HepG2 (cell line): ENCODE measurements at regions not wholly inside any gene's neighbourhood (a gene's known extent, or its start where the extent isn't known, plus 50 kb on each side); places are given as distances from the start of the nearest gene placed in this dataset.

Experiments
- AFF4 ChIP-seq: sonication (generic); formaldehyde crosslinking; IDR thresholded peaks from 2 replicates; pipeline ENCODE4 v1.4.0; 2020; ENCODE audit warnings: missing genetic modification reagents
- ARNTL ChIP-seq: sonication (generic); formaldehyde crosslinking; IDR thresholded peaks from 2 replicates; pipeline ENCODE4 v1.4.0; 2020; ENCODE audit warnings: mild to moderate bottlenecking, missing genetic modification reagents
- CTCF ChIP-seq: sonication (generic); formaldehyde crosslinking; IDR thresholded peaks from 2 replicates; pipeline ENCODE4 v1.5.0; 2020; ENCODE audit warnings: mild to moderate bottlenecking, missing genetic modification reagents, moderate library complexity
- HMGA1 ChIP-seq: sonication (generic); formaldehyde crosslinking; conservative IDR thresholded peaks from 2 replicates; pipeline ENCODE4 v1.4.0; 2020; ENCODE audit warnings: missing genetic modification reagents
- ISX ChIP-seq: sonication (generic); formaldehyde crosslinking; conservative IDR thresholded peaks from 2 replicates; pipeline ENCODE4 v1.5.0; 2020; ENCODE audit warnings: missing genetic modification reagents
- JUN ChIP-seq: sonication (generic); formaldehyde crosslinking; IDR thresholded peaks from 2 replicates; pipeline ENCODE4 v1.4.0; 2020; ENCODE audit warnings: mild to moderate bottlenecking, missing genetic modification reagents
- KLF15 ChIP-seq: sonication (generic); formaldehyde crosslinking; IDR thresholded peaks from 2 replicates; pipeline ENCODE4 v1.8.1; 2023; ENCODE audit warnings: borderline replicate concordance, mild to moderate bottlenecking, inconsistent platforms, missing genetic modification reagents, mixed read lengths
- NR1H2 ChIP-seq: sonication (generic); formaldehyde crosslinking; IDR thresholded peaks from 2 replicates; pipeline ENCODE4 v1.8.1; 2022; ENCODE audit warnings: low read depth, missing genetic modification reagents, borderline replicate concordance
- POLR2A ChIP-seq, 2 experiments: IDR thresholded peaks; 2 replicates each; pipeline ENCODE4 v1.6.1; 2011; ENCODE audit warnings: low read depth in 2 of 2, low read length in 2 of 2, mild to moderate bottlenecking in 1 of 2, moderate library complexity in 1 of 2; ENCODE audit not compliant: insufficient read depth in 1 of 2
- RFX5 ChIP-seq: IDR thresholded peaks from 2 replicates; pipeline ENCODE4 v1.6.1; 2011; ENCODE audit warnings: low read depth, low read length, improper control_type of control experiment
- TCF7 ChIP-seq: sonication (generic); IDR thresholded peaks from 2 replicates; pipeline ENCODE4 v1.6.1; 2016; ENCODE audit warnings: antibody characterized with exemption, low read depth

GRCh38 chr3:163632722-163633121, 1445.6 kb downstream of the SI start:
- TF ChIP-seq TCF7 (no peak), NR1H2 (CRISPR knock-in tag) (no peak), HMGA1 (CRISPR knock-in tag) (no peak), JUN (CRISPR knock-in tag) (no peak), POLR2A (IDR thresholded peaks at IDR 0.05; ENCODE audit: insufficient read depth in 1 of 2, low read depth in 2 of 2, low read length in 2 of 2) (no peak), ISX (CRISPR knock-in tag) (no peak), AFF4 (CRISPR knock-in tag) (no peak), ARNTL (CRISPR knock-in tag) (no peak), KLF15 (CRISPR knock-in tag) (no peak), RFX5 (no peak), CTCF (no peak)
